ENCODE measurements at regions not wholly inside any gene's neighbourhood (a gene's known extent, or its start where the extent isn't known, plus 50 kb on each side); places are given as distances from the start of the nearest gene placed in this dataset.

- no peak for ATAC-seq
- Histone ChIP-seq H3K4me2 (ENCODE audit: low read length) (no peak overlapping the region), H3K27me3 (ENCODE audit: low read length) (no peaks in the 10 kb centered on the region), H3K4me3 (ENCODE audit: low read length) (no peak overlapping the region), H3K9me2 (replicated peaks; ENCODE audit: low read length) (no peaks in the 10 kb centered on the region), H3K9ac (ENCODE audit: low read length) (no peak overlapping the region), H2AFZ (ENCODE audit: low read length) (no peak overlapping the region), H3K79me2 (ENCODE audit: low read length) (no peaks in the 10 kb centered on the region), H3K9me3 (ENCODE audit: low read length) (peaks cover 7% of the 10 kb centered on the region; the same call in 1 of the 2 replicates), H3F3A (ENCODE audit: low read length, unreplicated experiment) (no peaks in the 10 kb centered on the region), H3K4me1 (ENCODE audit: insufficient read depth, low read length) (no peaks in the 10 kb centered on the region), H3K36me3 (ENCODE audit: low read depth, low read length) (no peaks in the 10 kb centered on the region; the same call in 1 of the 2 replicates), H4K20me1 (ENCODE audit: low read length) (no peaks in the 10 kb centered on the region), H3K27ac (ENCODE audit: low read length) (no peak overlapping the region)
- intact Hi-C loops (cut with micrococcal nuclease): no loop called here
- ChIA-PET POLR2A (ENCODE audit: unreplicated experiment) (no interaction called here), CTCF (no interaction called here)
- DNase-seq: no peak
- BruUV-seq (replicated peaks): no TSS peak
- TF ChIP-seq EZH2phosphoT487 (IDR thresholded peaks at IDR 0.05; ENCODE audit: borderline replicate concordance, low read length): no peak
Measured at GRCh38 chr16:72426386-72426785, 254.4 kb upstream of the PMFBP1 start.

- no peaks in the 10 kb centered on the region for H3K27me3 ChIP-seq (ENCODE audit: low read length)
- H3K27ac ChIP-seq (ENCODE audit: low read length): no peak overlapping the region
- H4K20me1 ChIP-seq (ENCODE audit: low read length): no peaks in the 10 kb centered on the region
- H3K36me3 ChIP-seq (ENCODE audit: low read depth, low read length): no peaks in the 10 kb centered on the region; the same call in 1 of the 2 replicates
- no peak overlapping the region for H2AFZ ChIP-seq (ENCODE audit: low read length)
- no peaks in the 10 kb centered on the region for H3K4me1 ChIP-seq (ENCODE audit: insufficient read depth, low read length)
- H3F3A ChIP-seq (ENCODE audit: low read length, unreplicated experiment): no peaks in the 10 kb centered on the region
- POLR2A ChIA-PET (ENCODE audit: unreplicated experiment): interaction anchor here (0.6 kb wide), 1 partner anchor 17 kb away, joined by 5 read pairs; no protein-coding TSS in a partner anchor
- no peak overlapping the region for H3K4me3 ChIP-seq (ENCODE audit: low read length)
- intact Hi-C loops (cut with micrococcal nuclease): no loop called here
- no peaks in the 10 kb centered on the region for H3K79me2 ChIP-seq (ENCODE audit: low read length)
- H3K9ac ChIP-seq (ENCODE audit: low read length): no peak overlapping the region
- CTCF ChIA-PET: no interaction called here
- TF ChIP-seq CTCF (conservative IDR thresholded peaks at IDR 0.05; ENCODE audit: low read depth, low read length): no peak
- no peak for TF ChIP-seq EZH2phosphoT487 (IDR thresholded peaks at IDR 0.05; ENCODE audit: borderline replicate concordance, low read length)
- no peak for TF ChIP-seq EZH2 (IDR thresholded peaks at IDR 0.05; ENCODE audit: low read length, unreplicated experiment)
- ATAC-seq: no peak
- no peaks in the 10 kb centered on the region for H3K9me2 ChIP-seq (replicated peaks; ENCODE audit: low read length)
- H3K4me2 ChIP-seq (ENCODE audit: low read length): no peak overlapping the region
- no TSS peak for BruUV-seq (replicated peaks)
- no peak for DNase-seq
- H3K9me3 ChIP-seq (ENCODE audit: low read length): peaks cover 7% of the 10 kb centered on the region; the same call in 1 of the 2 replicates
Measured at GRCh38 chr16:72425571-72426341, 253.8 kb upstream of the PMFBP1 start.

GRCh38 chr16:72424757-72425156, 252.8 kb upstream of the PMFBP1 start:
- no peak for ATAC-seq
- DNase-seq: no peak
- no peaks in the 10 kb centered on the region for H3K4me1 ChIP-seq (ENCODE audit: insufficient read depth, low read length)
- POLR2A ChIA-PET (ENCODE audit: unreplicated experiment): no interaction called here
- H3K4me3 ChIP-seq (ENCODE audit: low read length): no peak overlapping the region
- H3K4me2 ChIP-seq (ENCODE audit: low read length): no peak overlapping the region
- no peaks in the 10 kb centered on the region; the same call in 1 of the 2 replicates for H3K36me3 ChIP-seq (ENCODE audit: low read depth, low read length)
- peaks cover 7% of the 10 kb centered on the region; the same call in 1 of the 2 replicates for H3K9me3 ChIP-seq (ENCODE audit: low read length)
- intact Hi-C loops (cut with micrococcal nuclease): no loop called here
- no peaks in the 10 kb centered on the region for H4K20me1 ChIP-seq (ENCODE audit: low read length)
- H3K27me3 ChIP-seq (ENCODE audit: low read length): no peaks in the 10 kb centered on the region
- CTCF ChIA-PET: no interaction called here
- no TSS peak for BruUV-seq (replicated peaks)
- H3K79me2 ChIP-seq (ENCODE audit: low read length): no peaks in the 10 kb centered on the region
- no peak overlapping the region for H3K27ac ChIP-seq (ENCODE audit: low read length)
- H3K9me2 ChIP-seq (replicated peaks; ENCODE audit: low read length): no peaks in the 10 kb centered on the region
- TF ChIP-seq EZH2phosphoT487 (IDR thresholded peaks at IDR 0.05; ENCODE audit: borderline replicate concordance, low read length): no peak
- no peak for TF ChIP-seq EZH2 (IDR thresholded peaks at IDR 0.05; ENCODE audit: low read length, unreplicated experiment)
- TF ChIP-seq CTCF (conservative IDR thresholded peaks at IDR 0.05; ENCODE audit: low read depth, low read length): no peak
- H2AFZ ChIP-seq (ENCODE audit: low read length): no peak overlapping the region
- no peak overlapping the region for H3K9ac ChIP-seq (ENCODE audit: low read length)
- H3F3A ChIP-seq (ENCODE audit: low read length, unreplicated experiment): no peaks in the 10 kb centered on the region
